ENCODE measurements at regions not wholly inside any gene's neighbourhood (a gene's known extent, or its start where the extent isn't known, plus 50 kb on each side); places are given as distances from the start of the nearest gene placed in this dataset.

GRCh38 chr5:67253911-67254310 lies 57.3 kb upstream of the CD180 start:
- Histone ChIP-seq H3K9me3 (ENCODE audit: control insufficient read depth in 4 of 4, low read length in 3 of 4) (no peaks in the 10 kb centered on the region), H3K27ac (ENCODE audit: low read depth in 1 of 2, low read length in 2 of 2) (no peak overlapping the region), H3K36me3 (ENCODE audit: control insufficient read depth in 4 of 4, insufficient read depth in 3 of 4, low read depth in 1 of 4, low read length in 3 of 4) (no peaks in the 10 kb centered on the region), H3K4me3 (ENCODE audit: low read depth in 1 of 3, low read length in 3 of 3) (no peak overlapping the region), H3K4me1 (ENCODE audit: control insufficient read depth in 4 of 4, insufficient read depth in 4 of 4, low read length in 3 of 4) (no peaks in the 10 kb centered on the region), H3K27me3 (ENCODE audit: control insufficient read depth in 4 of 4, insufficient read depth in 4 of 4, low read length in 3 of 4) (no peaks in the 10 kb centered on the region), H3K9ac (ENCODE audit: low read depth in 1 of 2, low read length in 2 of 2) (no peak overlapping the region)
- no peak for TF ChIP-seq FOXA1 (IDR thresholded peaks at IDR 0.05)
- no peak for TF ChIP-seq GABPA (IDR thresholded peaks at IDR 0.05 in 1 of 2, conservative IDR thresholded peaks at IDR 0.05 in 1 of 2)
- no peak for TF ChIP-seq SP1 (IDR thresholded peaks at IDR 0.05)
- TF ChIP-seq FOXA2 (IDR thresholded peaks at IDR 0.05) = no peak
- TF ChIP-seq, protein P1, sequence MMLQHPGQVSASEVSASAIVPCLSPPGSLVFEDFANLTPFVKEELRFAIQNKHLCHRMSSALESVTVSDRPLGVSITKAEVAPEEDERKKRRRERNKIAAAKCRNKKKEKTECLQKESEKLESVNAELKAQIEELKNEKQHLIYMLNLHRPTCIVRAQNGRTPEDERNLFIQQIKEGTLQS (IDR thresholded peaks at IDR 0.05) = no peak
- no peak for TF ChIP-seq TAF1 (conservative IDR thresholded peaks at IDR 0.05)
- no peak for TF ChIP-seq HNF4G (IDR thresholded peaks at IDR 0.05)
- TF ChIP-seq REST (IDR thresholded peaks at IDR 0.05) = no peak
- no peak for TF ChIP-seq EGR1 (IDR thresholded peaks at IDR 0.05; ENCODE audit: low read depth in 2 of 2)
- no peak for TF ChIP-seq NR2F2 (IDR thresholded peaks at IDR 0.05)
- TF ChIP-seq ZBTB33 (IDR thresholded peaks at IDR 0.05) = no peak
- no peak for TF ChIP-seq JUND (IDR thresholded peaks at IDR 0.05)
- TF ChIP-seq CTCF (IDR thresholded peaks at IDR 0.05; ENCODE audit: low read depth, low read length, missing input control) = no peak
- TF ChIP-seq RAD21 (IDR thresholded peaks at IDR 0.05) = no peak
- no peak for TF ChIP-seq HNF4A (conservative IDR thresholded peaks at IDR 0.05)
- 87% methylated on average over 2 of the region's 2 CpGs for WGBS
- no peak for DNase-seq (ENCODE audit: low spot score)

- H3K9me3 ChIP-seq (ENCODE audit: control insufficient read depth in 4 of 4, low read length in 3 of 4) = no peaks in the 10 kb centered on the region
Observed at GRCh38 chr5:67249590-67249895, 52.9 kb upstream of the CD180 start.

More at GRCh38 chr5:67249590-67249895, 52.9 kb upstream of the CD180 start:
- Histone ChIP-seq H3K4me1 (ENCODE audit: control insufficient read depth in 4 of 4, insufficient read depth in 4 of 4, low read length in 3 of 4) (peaks cover 0 to 8% (median 1%) of the 10 kb centered on the region in 4 donors), H3K36me3 (ENCODE audit: control insufficient read depth in 4 of 4, insufficient read depth in 3 of 4, low read depth in 1 of 4, low read length in 3 of 4) (no peaks in the 10 kb centered on the region), H3K4me3 (ENCODE audit: low read depth in 1 of 3, low read length in 3 of 3) (no peak overlapping the region), H3K27ac (ENCODE audit: low read depth in 1 of 2, low read length in 2 of 2) (no peak overlapping the region), H3K27me3 (ENCODE audit: control insufficient read depth in 4 of 4, insufficient read depth in 4 of 4, low read length in 3 of 4) (no peaks in the 10 kb centered on the region), H3K9ac (ENCODE audit: low read depth in 1 of 2, low read length in 2 of 2) (no peak overlapping the region)
- WGBS = 75% methylated on average over 3 of the region's 3 CpGs
- no peak for DNase-seq (ENCODE audit: low spot score)
- TF ChIP-seq SP1 (IDR thresholded peaks at IDR 0.05) = no peak
- no peak for TF ChIP-seq REST (IDR thresholded peaks at IDR 0.05)
- TF ChIP-seq, protein P2, sequence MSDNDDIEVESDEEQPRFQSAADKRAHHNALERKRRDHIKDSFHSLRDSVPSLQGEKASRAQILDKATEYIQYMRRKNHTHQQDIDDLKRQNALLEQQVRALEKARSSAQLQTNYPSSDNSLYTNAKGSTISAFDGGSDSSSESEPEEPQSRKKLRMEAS (IDR thresholded peaks at IDR 0.05) = no peak
- TF ChIP-seq HNF4A (conservative IDR thresholded peaks at IDR 0.05) = no peak
- TF ChIP-seq YY1 (IDR thresholded peaks at IDR 0.05) = no peak
- no peak for TF ChIP-seq FOXA2 (IDR thresholded peaks at IDR 0.05)
- TF ChIP-seq JUND (IDR thresholded peaks at IDR 0.05) = no peak
- no peak for TF ChIP-seq CTCF (IDR thresholded peaks at IDR 0.05; ENCODE audit: low read depth, low read length, missing input control)
- TF ChIP-seq, protein P1 (IDR thresholded peaks at IDR 0.05) = no peak
- TF ChIP-seq RXRA (IDR thresholded peaks at IDR 0.05) = no peak
- TF ChIP-seq NR2F2 (IDR thresholded peaks at IDR 0.05) = no peak

Measured in liver (tissue), 8 donors.